ENCODE measurements at regions not wholly inside any gene's neighbourhood (a gene's known extent, or its start where the extent isn't known, plus 50 kb on each side); places are given as distances from the start of the nearest gene placed in this dataset.

- H3K9me3 ChIP-seq (replicated peaks; ENCODE audit: insufficient read depth, low read length), result no peaks in the 10 kb centered on the region
- no peak overlapping the region for H3K9ac ChIP-seq (ENCODE audit: low read length)
- no peaks in the 10 kb centered on the region for H3K4me1 ChIP-seq (ENCODE audit: low read length)
- no peaks in the 10 kb centered on the region for H3K9me2 ChIP-seq (replicated peaks; ENCODE audit: insufficient read depth, low read length)
- H3F3A ChIP-seq (ENCODE audit: insufficient read depth, low read length), result no peaks in the 10 kb centered on the region
- H3K4me3 ChIP-seq (ENCODE audit: low read length), result no peak overlapping the region
- H3K79me2 ChIP-seq (ENCODE audit: low read length), result no peaks in the 10 kb centered on the region
- no peaks in the 10 kb centered on the region for H3K36me3 ChIP-seq (replicated peaks; ENCODE audit: insufficient read depth, low read length)
- no peaks in the 10 kb centered on the region for H3K27me3 ChIP-seq (replicated peaks; ENCODE audit: insufficient read depth, low read length)
- no peak overlapping the region for H3K4me2 ChIP-seq (ENCODE audit: low read depth, low read length)
- H4K20me1 ChIP-seq (ENCODE audit: insufficient read depth, low read length), result no peaks in the 10 kb centered on the region
- no peak for TF ChIP-seq EZH2phosphoT487 (IDR thresholded peaks at IDR 0.05; ENCODE audit: low read length)
- no peak for TF ChIP-seq EZH2 (optimal IDR thresholded peaks at IDR 0.05; ENCODE audit: low read depth, low read length)
- TF ChIP-seq CTCF (IDR thresholded peaks at IDR 0.05; ENCODE audit: low read length), result no peak
- H2AFZ ChIP-seq (ENCODE audit: low read length), result no peak overlapping the region
- H3K27ac ChIP-seq (ENCODE audit: low read length), result no peak overlapping the region
- DNase-seq, result no peak
Measured at GRCh38 chr2:173841110-173841509, 124.1 kb downstream of the SP3 start.

GRCh38 chr2:173843526-173843925 is 121.6 kb downstream of the SP3 start:
- Histone ChIP-seq H3K9me3 (replicated peaks; ENCODE audit: insufficient read depth, low read length) (no peaks in the 10 kb centered on the region), H4K20me1 (ENCODE audit: insufficient read depth, low read length) (no peaks in the 10 kb centered on the region), H2AFZ (ENCODE audit: low read length) (no peak overlapping the region), H3K4me3 (ENCODE audit: low read length) (no peak overlapping the region), H3K4me2 (ENCODE audit: low read depth, low read length) (no peak overlapping the region), H3K9ac (ENCODE audit: low read length) (no peak overlapping the region), H3K27ac (ENCODE audit: low read length) (no peak overlapping the region), H3K9me2 (replicated peaks; ENCODE audit: insufficient read depth, low read length) (no peaks in the 10 kb centered on the region), H3K79me2 (ENCODE audit: low read length) (no peaks in the 10 kb centered on the region), H3K36me3 (replicated peaks; ENCODE audit: insufficient read depth, low read length) (no peaks in the 10 kb centered on the region), H3K27me3 (replicated peaks; ENCODE audit: insufficient read depth, low read length) (no peaks in the 10 kb centered on the region), H3K4me1 (ENCODE audit: low read length) (no peaks in the 10 kb centered on the region), H3F3A (ENCODE audit: insufficient read depth, low read length) (no peaks in the 10 kb centered on the region)
- DNase-seq, result no peak
- TF ChIP-seq CTCF (IDR thresholded peaks at IDR 0.05; ENCODE audit: low read length) (no peak), EZH2 (optimal IDR thresholded peaks at IDR 0.05; ENCODE audit: low read depth, low read length) (no peak)

GRCh38 chr2:173851141-173851641 is 114.0 kb downstream of the SP3 start:
- Histone ChIP-seq H3K27ac (ENCODE audit: low read length) (no peak overlapping the region), H4K20me1 (ENCODE audit: insufficient read depth, low read length) (no peaks in the 10 kb centered on the region), H3K27me3 (replicated peaks; ENCODE audit: insufficient read depth, low read length) (no peaks in the 10 kb centered on the region), H3K4me3 (ENCODE audit: low read length) (no peak overlapping the region), H2AFZ (ENCODE audit: low read length) (no peak overlapping the region), H3F3A (ENCODE audit: insufficient read depth, low read length) (no peaks in the 10 kb centered on the region), H3K9me3 (replicated peaks; ENCODE audit: insufficient read depth, low read length) (no peaks in the 10 kb centered on the region), H3K9me2 (replicated peaks; ENCODE audit: insufficient read depth, low read length) (no peaks in the 10 kb centered on the region), H3K79me2 (ENCODE audit: low read length) (no peaks in the 10 kb centered on the region), H3K4me1 (ENCODE audit: low read length) (no peaks in the 10 kb centered on the region), H3K4me2 (ENCODE audit: low read depth, low read length) (no peak overlapping the region), H3K9ac (ENCODE audit: low read length) (no peak overlapping the region), H3K36me3 (replicated peaks; ENCODE audit: insufficient read depth, low read length) (no peaks in the 10 kb centered on the region)
- TF ChIP-seq EZH2 (optimal IDR thresholded peaks at IDR 0.05; ENCODE audit: low read depth, low read length) (no peak), EZH2phosphoT487 (IDR thresholded peaks at IDR 0.05; ENCODE audit: low read length) (no peak), CTCF (IDR thresholded peaks at IDR 0.05; ENCODE audit: low read length) (no peak)
- no peak for DNase-seq
